ENCODE measurements at regions not wholly inside any gene's neighbourhood (a gene's known extent, or its start where the extent isn't known, plus 50 kb on each side); places are given as distances from the start of the nearest gene placed in this dataset.

DNA sequence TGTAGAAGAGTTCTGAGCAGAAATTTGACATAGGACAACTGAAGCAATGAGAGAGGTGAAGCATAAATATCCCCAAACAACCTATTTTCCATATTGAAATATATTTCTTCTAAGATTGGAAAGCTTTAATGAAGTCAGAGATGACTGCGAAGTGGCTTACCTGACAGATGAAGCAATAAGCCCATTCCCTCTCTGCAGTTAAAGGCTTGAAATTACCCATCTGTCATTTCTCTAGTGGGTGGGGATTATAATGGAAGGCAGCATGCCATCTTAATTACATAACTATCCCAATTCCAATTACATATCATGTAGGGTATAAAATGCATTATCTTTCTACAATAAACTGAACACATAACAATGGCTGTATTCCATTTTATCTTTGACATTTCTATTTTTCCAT, 1070.5 kb downstream of the SI start:
- TF ChIP-seq, protein P1, sequence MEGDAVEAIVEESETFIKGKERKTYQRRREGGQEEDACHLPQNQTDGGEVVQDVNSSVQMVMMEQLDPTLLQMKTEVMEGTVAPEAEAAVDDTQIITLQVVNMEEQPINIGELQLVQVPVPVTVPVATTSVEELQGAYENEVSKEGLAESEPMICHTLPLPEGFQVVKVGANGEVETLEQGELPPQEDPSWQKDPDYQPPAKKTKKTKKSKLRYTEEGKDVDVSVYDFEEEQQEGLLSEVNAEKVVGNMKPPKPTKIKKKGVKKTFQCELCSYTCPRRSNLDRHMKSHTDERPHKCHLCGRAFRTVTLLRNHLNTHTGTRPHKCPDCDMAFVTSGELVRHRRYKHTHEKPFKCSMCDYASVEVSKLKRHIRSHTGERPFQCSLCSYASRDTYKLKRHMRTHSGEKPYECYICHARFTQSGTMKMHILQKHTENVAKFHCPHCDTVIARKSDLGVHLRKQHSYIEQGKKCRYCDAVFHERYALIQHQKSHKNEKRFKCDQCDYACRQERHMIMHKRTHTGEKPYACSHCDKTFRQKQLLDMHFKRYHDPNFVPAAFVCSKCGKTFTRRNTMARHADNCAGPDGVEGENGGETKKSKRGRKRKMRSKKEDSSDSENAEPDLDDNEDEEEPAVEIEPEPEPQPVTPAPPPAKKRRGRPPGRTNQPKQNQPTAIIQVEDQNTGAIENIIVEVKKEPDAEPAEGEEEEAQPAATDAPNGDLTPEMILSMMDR (IDR thresholded peaks at IDR 0.05): no peak
- no peak for TF ChIP-seq POLR2A (IDR thresholded peaks at IDR 0.05)
